ENCODE measurements at regions not wholly inside any gene's neighbourhood (a gene's known extent, or its start where the extent isn't known, plus 50 kb on each side); places are given as distances from the start of the nearest gene placed in this dataset.

DNA sequence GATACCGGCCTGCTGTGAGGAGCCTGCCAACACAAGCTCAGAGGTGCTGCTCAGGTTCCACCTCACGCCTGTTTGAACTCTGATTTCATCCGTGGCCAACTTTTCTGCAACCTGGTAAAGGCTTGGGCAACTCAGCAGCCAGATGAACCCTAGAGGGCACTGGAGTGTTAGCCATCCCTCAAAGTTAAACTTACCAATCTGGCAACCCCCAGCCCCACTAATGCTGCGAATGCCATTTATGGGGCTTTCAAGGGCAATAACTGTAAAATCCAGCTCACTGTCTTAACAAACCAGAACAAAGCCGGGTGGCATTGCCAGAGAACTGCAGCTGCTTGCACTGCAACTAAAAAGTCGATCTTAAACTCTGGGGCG lies 105.5 kb downstream of the AXIN2 start:
- TF ChIP-seq FOXA1 (IDR thresholded peaks at IDR 0.05) (no peak), LEF1 (IDR thresholded peaks at IDR 0.05; ENCODE audit: borderline replicate concordance) (no peak)
- TF ChIP-seq, protein P1, sequence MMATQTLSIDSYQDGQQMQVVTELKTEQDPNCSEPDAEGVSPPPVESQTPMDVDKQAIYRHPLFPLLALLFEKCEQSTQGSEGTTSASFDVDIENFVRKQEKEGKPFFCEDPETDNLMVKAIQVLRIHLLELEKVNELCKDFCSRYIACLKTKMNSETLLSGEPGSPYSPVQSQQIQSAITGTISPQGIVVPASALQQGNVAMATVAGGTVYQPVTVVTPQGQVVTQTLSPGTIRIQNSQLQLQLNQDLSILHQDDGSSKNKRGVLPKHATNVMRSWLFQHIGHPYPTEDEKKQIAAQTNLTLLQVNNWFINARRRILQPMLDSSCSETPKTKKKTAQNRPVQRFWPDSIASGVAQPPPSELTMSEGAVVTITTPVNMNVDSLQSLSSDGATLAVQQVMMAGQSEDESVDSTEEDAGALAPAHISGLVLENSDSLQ (IDR thresholded peaks at IDR 0.05) = no peak

Measured in HEK293T (cell line).